Fibroblast of upper back skin (primary cell): ENCODE measurements at regions not wholly inside any gene's neighbourhood (a gene's known extent, or its start where the extent isn't known, plus 50 kb on each side); places are given as distances from the start of the nearest gene placed in this dataset.
"Not testable (repeated sequence)": the region's sequence is repeated elsewhere in the genome, so short reads cannot be mapped to it uniquely, and the experiment has no call there.

Experiments used
- DNase-seq: peaks from one replicate; pipeline ENCODE4 v3.0.0-alpha.2; 2013

- DNase-seq, result no peak
Measured at GRCh38 chr18:30819619-30820018, 222.9 kb downstream of the DSC3 start.

GRCh38 chr18:30814446-30814845 is 228.1 kb downstream of the DSC3 start:
- no peak for DNase-seq

- DNase-seq, result no peak
Measured at GRCh38 chr18:30811580-30811979, 231.0 kb downstream of the DSC3 start.

- no peak for DNase-seq
Measured at GRCh38 chr18:30810580-30810979, 232.0 kb downstream of the DSC3 start.

- DNase-seq, result no peak
Measured at GRCh38 chr18:30806823-30807222, 235.7 kb downstream of the DSC3 start.

- no peak for DNase-seq
Measured at GRCh38 chr18:30800800-30801199, 241.7 kb downstream of the DSC3 start.

- no peak for DNase-seq
Measured at GRCh38 chr18:30792051-30792450, 250.5 kb downstream of the DSC3 start.

GRCh38 chr18:30788411-30788991 is 254.0 kb downstream of the DSC3 start:
- DNase-seq, result not testable (repeated sequence)

- no peak for DNase-seq
Measured at GRCh38 chr18:30787410-30787809, 255.1 kb downstream of the DSC3 start.

- no peak for DNase-seq
Measured at GRCh38 chr18:30781601-30782000, 260.9 kb downstream of the DSC3 start.

- DNase-seq, result no peak
Measured at GRCh38 chr18:30775629-30776028, 266.9 kb downstream of the DSC3 start.

GRCh38 chr18:30772170-30772569 is 270.4 kb downstream of the DSC3 start:
- DNase-seq, result not testable (repeated sequence)

- DNase-seq, result no peak
Measured at GRCh38 chr18:30766053-30766452, 276.5 kb downstream of the DSC3 start.

- no peak for DNase-seq
Measured at GRCh38 chr18:30765247-30765646, 277.3 kb downstream of the DSC3 start.

- DNase-seq, result no peak
Measured at GRCh38 chr18:30763902-30764350, 278.6 kb downstream of the DSC3 start.

- DNase-seq, result no peak
Measured at GRCh38 chr18:30754846-30755245, 287.7 kb downstream of the DSC3 start.

- DNase-seq, result no peak
Measured at GRCh38 chr18:30748541-30748940, 294.0 kb downstream of the DSC3 start.

GRCh38 chr18:30746224-30746623 is 296.3 kb downstream of the DSC3 start:
- DNase-seq, result no peak

GRCh38 chr18:30743033-30743432 is 299.5 kb downstream of the DSC3 start:
- no peak for DNase-seq

- DNase-seq, result no peak
Measured at GRCh38 chr18:30730915-30731314, 311.6 kb downstream of the DSC3 start.

GRCh38 chr18:30727849-30728248 is 314.7 kb downstream of the DSC3 start:
- DNase-seq, result no peak

- no peak for DNase-seq
Measured at GRCh38 chr18:30713299-30713698, 329.2 kb downstream of the DSC3 start.

GRCh38 chr18:30712383-30712782 is 330.2 kb downstream of the DSC3 start:
- DNase-seq, result no peak

GRCh38 chr18:30709595-30709994 is 332.9 kb downstream of the DSC3 start:
- DNase-seq, result no peak

- DNase-seq, result no peak
Measured at GRCh38 chr18:30705943-30706342, 336.6 kb downstream of the DSC3 start.

GRCh38 chr18:30698571-30698970 is 344.0 kb downstream of the DSC3 start:
- DNase-seq, result no peak
